HS-5 (cell line): ENCODE measurements at regions not wholly inside any gene's neighbourhood (a gene's known extent, or its start where the extent isn't known, plus 50 kb on each side); places are given as distances from the start of the nearest gene placed in this dataset.
A peak's percentile ranks its signal among the peaks of the same experiment; 100 is the strongest.
"Not testable (repeated sequence)": the region's sequence is repeated elsewhere in the genome, so short reads cannot be mapped to it uniquely, and the experiment has no call there.

Experiments used
- DNase-seq: peaks from one replicate; pipeline ENCODE4 v3.0.0-alpha.2; 2012; ENCODE audit warnings: low read depth

- DNase-seq: no peak
Observed at GRCh38 chr6:9830808-9831207, 584.1 kb downstream of the TFAP2A start.

- DNase-seq: peak; percentile 37
Observed at GRCh38 chr6:9825526-9825925, 589.3 kb downstream of the TFAP2A start.

GRCh38 chr6:9810727-9811126, 604.1 kb downstream of the TFAP2A start:
- not testable (repeated sequence) for DNase-seq

GRCh38 chr6:9810286-9810685, 604.6 kb downstream of the TFAP2A start:
- no peak for DNase-seq

GRCh38 chr6:9806195-9806594, 608.7 kb downstream of the TFAP2A start:
- no peak for DNase-seq

GRCh38 chr6:9801249-9801754, 613.6 kb downstream of the TFAP2A start:
- no peak for DNase-seq

- DNase-seq: no peak
Observed at GRCh38 chr6:9799582-9799981, 615.3 kb downstream of the TFAP2A start.

GRCh38 chr6:9796827-9797226, 618.0 kb downstream of the TFAP2A start:
- no peak for DNase-seq

GRCh38 chr6:9795880-9796279, 619.0 kb downstream of the TFAP2A start:
- DNase-seq: no peak

GRCh38 chr6:9789201-9789600, 625.7 kb downstream of the TFAP2A start:
- peak; percentile 31 for DNase-seq

GRCh38 chr6:9784786-9785185, 630.1 kb downstream of the TFAP2A start:
- DNase-seq: no peak

- DNase-seq: no peak
Observed at GRCh38 chr6:9783567-9783966, 631.3 kb downstream of the TFAP2A start.

- DNase-seq: peak; percentile 78
Observed at GRCh38 chr6:9766240-9766915, 648.5 kb downstream of the TFAP2A start.

GRCh38 chr6:9761220-9761619, 653.7 kb downstream of the TFAP2A start:
- peak; percentile 5 for DNase-seq

- no peak for DNase-seq
Observed at GRCh38 chr6:9754515-9754914, 660.4 kb downstream of the TFAP2A start.

GRCh38 chr6:9745966-9746365, 668.9 kb downstream of the TFAP2A start:
- DNase-seq: peak; percentile 5

- no peak for DNase-seq
Observed at GRCh38 chr6:9745476-9745875, 669.4 kb downstream of the TFAP2A start.

GRCh38 chr6:9744119-9744518, 670.8 kb downstream of the TFAP2A start:
- no peak for DNase-seq

- no peak for DNase-seq
Observed at GRCh38 chr6:9732056-9732455, 682.8 kb downstream of the TFAP2A start.

- DNase-seq: not testable (repeated sequence)
Observed at GRCh38 chr6:9725776-9726175, 689.1 kb downstream of the TFAP2A start.

GRCh38 chr6:9717568-9717967, 697.3 kb downstream of the TFAP2A start:
- no peak for DNase-seq

- no peak for DNase-seq
Observed at GRCh38 chr6:9711365-9711764, 703.5 kb downstream of the TFAP2A start.

GRCh38 chr6:9710574-9710973, 704.3 kb downstream of the TFAP2A start:
- DNase-seq: no peak

GRCh38 chr6:9708600-9708999, 706.3 kb downstream of the TFAP2A start:
- DNase-seq: no peak
